ENCODE measurements at regions not wholly inside any gene's neighbourhood (a gene's known extent, or its start where the extent isn't known, plus 50 kb on each side); places are given as distances from the start of the nearest gene placed in this dataset.

- peaks cover 3% of the 10 kb centered on the region for H3K27me3 ChIP-seq (ENCODE audit: insufficient read depth, low read depth, severe bottlenecking)
- H3K4me3 ChIP-seq (ENCODE audit: low read depth, low read length), result no peak overlapping the region
- no peak overlapping the region for H3K27ac ChIP-seq
- no peak for DNase-seq
- no peaks in the 10 kb centered on the region for H3K9me3 ChIP-seq (ENCODE audit: severe bottlenecking)
- H3K36me3 ChIP-seq, result no peaks in the 10 kb centered on the region
- TF ChIP-seq CTCF (IDR thresholded peaks at IDR 0.05; ENCODE audit: low read depth, low read length), result no peak
These were observed 132.3 kb downstream of the TINAG start for GRCh38 chr6:54440549-54440948.

GRCh38 chr6:54441020-54441419 is 132.8 kb downstream of the TINAG start:
- Histone ChIP-seq H3K9me3 (ENCODE audit: severe bottlenecking) (no peaks in the 10 kb centered on the region), H3K4me3 (ENCODE audit: low read depth, low read length) (no peak overlapping the region), H3K27me3 (ENCODE audit: insufficient read depth, low read depth, severe bottlenecking) (peaks cover 3% of the 10 kb centered on the region), H3K36me3 (no peaks in the 10 kb centered on the region), H3K27ac (no peak overlapping the region)
- TF ChIP-seq CTCF (IDR thresholded peaks at IDR 0.05; ENCODE audit: low read depth, low read length), result no peak
- DNase-seq, result no peak

- TF ChIP-seq CTCF (IDR thresholded peaks at IDR 0.05; ENCODE audit: low read depth, low read length), result no peak
- no peak overlapping the region for H3K4me3 ChIP-seq (ENCODE audit: low read depth, low read length)
- DNase-seq, result no peak
- no peak overlapping the region for H3K27ac ChIP-seq
- H3K36me3 ChIP-seq, result no peaks in the 10 kb centered on the region
- no peaks in the 10 kb centered on the region for H3K9me3 ChIP-seq (ENCODE audit: severe bottlenecking)
- peaks cover 3% of the 10 kb centered on the region for H3K27me3 ChIP-seq (ENCODE audit: insufficient read depth, low read depth, severe bottlenecking)
These were observed 133.5 kb downstream of the TINAG start for GRCh38 chr6:54441687-54442248.

GRCh38 chr6:54445207-54445606 is 137.0 kb downstream of the TINAG start:
- no peak overlapping the region for H3K27ac ChIP-seq
- no peak for TF ChIP-seq CTCF (IDR thresholded peaks at IDR 0.05; ENCODE audit: low read depth, low read length)
- H3K36me3 ChIP-seq, result no peaks in the 10 kb centered on the region
- no peaks in the 10 kb centered on the region for H3K9me3 ChIP-seq (ENCODE audit: severe bottlenecking)
- DNase-seq, result no peak
- H3K27me3 ChIP-seq (ENCODE audit: insufficient read depth, low read depth, severe bottlenecking), result peaks cover 7% of the 10 kb centered on the region
- H3K4me3 ChIP-seq (ENCODE audit: low read depth, low read length), result no peak overlapping the region

GRCh38 chr6:54448617-54449016 is 140.4 kb downstream of the TINAG start:
- TF ChIP-seq CTCF (IDR thresholded peaks at IDR 0.05; ENCODE audit: low read depth, low read length), result no peak
- Histone ChIP-seq H3K27ac (no peak overlapping the region), H3K36me3 (no peaks in the 10 kb centered on the region), H3K9me3 (ENCODE audit: severe bottlenecking) (no peaks in the 10 kb centered on the region), H3K4me3 (ENCODE audit: low read depth, low read length) (no peak overlapping the region), H3K27me3 (ENCODE audit: insufficient read depth, low read depth, severe bottlenecking) (peaks cover 16% of the 10 kb centered on the region)
- DNase-seq, result no peak

GRCh38 chr6:54451516-54451915 is 143.3 kb downstream of the TINAG start:
- Histone ChIP-seq H3K9me3 (ENCODE audit: severe bottlenecking) (no peaks in the 10 kb centered on the region), H3K4me3 (ENCODE audit: low read depth, low read length) (no peak overlapping the region), H3K27ac (no peak overlapping the region), H3K36me3 (no peaks in the 10 kb centered on the region), H3K27me3 (ENCODE audit: insufficient read depth, low read depth, severe bottlenecking) (peaks cover 16% of the 10 kb centered on the region)
- no peak for TF ChIP-seq CTCF (IDR thresholded peaks at IDR 0.05; ENCODE audit: low read depth, low read length)
- DNase-seq, result no peak

Data from WERI-Rb-1 (cell line).